ENCODE measurements at regions not wholly inside any gene's neighbourhood (a gene's known extent, or its start where the extent isn't known, plus 50 kb on each side); places are given as distances from the start of the nearest gene placed in this dataset.

DNA sequence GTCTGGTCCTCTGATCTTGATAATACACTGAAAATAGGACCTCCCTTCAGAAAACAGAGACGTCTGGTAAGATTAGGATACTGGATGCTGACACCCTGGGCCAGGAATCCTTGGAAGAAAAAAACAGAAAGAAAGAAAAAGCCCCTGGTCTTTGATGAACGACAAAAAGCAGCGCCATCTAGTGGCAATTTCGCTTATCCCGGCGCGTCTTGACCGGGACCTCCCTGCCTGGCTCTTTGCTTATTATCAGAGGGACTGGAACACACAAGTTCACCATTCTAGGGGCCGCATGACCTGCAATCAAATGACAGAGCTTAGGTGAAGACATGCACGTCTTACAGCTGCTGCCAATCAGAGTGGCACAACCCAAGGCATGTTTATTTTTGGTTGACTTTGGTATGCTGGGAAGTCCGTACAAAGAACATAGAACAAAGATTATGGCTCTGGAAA lies 114.9 kb upstream of the NFIB start:
- DNase-seq = peak; percentile 38

DNA sequence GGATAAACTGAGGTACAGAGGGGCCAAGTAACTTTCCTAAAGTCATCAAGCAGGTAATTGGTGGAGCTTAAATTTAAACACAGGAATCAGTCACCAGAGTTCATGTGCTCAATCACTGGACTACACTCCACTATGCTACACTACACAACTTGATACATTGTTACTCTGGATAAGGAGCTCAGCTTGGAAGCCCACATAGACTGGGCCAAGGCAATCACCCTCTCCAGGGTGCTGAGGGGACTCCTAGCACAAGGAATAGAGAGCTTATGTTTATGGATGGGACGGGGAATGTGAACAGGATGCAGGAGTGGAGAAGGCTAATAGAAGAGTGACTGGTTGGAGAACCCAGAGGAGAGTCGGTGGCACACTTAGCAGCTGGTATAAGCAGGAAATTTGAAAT lies 113.5 kb upstream of the NFIB start:
- no peak for DNase-seq

DNA sequence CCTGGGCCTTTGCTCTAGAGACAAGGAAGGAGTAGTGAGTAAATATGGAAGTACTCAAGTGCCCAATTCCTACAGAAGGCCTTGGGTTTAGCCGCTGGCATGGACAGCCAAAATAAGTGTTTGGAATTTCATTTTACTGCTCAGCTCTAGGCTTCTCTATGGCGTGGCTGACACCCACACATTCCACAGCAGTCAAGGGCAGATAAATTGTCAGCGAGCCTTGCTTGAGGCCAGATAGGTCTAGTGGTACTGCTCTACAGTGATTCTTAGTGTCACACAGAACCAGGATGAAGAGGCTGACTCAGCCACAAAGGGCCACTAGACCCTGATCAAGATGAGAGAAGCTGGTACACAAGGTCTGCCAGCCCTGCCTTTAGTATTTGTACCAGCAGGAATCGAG lies 111.0 kb upstream of the NFIB start:
- no peak for DNase-seq

DNA sequence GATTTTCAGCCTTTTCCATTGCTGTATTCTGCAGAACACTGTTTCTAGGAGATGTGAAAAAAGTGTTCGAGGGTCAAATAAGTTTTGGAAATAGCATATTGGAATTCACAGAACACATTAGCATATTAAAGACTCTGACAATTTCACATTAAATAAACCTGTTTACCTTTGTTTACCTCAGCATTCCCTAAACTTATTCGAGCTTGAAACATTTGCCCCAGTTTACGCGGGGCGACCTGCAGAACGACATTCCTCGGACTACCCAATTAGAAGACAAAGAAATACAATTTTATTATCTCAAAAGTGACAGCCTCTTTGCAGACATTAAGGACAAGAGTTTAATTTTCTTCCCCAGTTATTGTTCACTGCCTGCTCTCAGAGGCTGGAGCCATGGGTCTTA lies 110.3 kb upstream of the NFIB start:
- no peak for DNase-seq

DNA sequence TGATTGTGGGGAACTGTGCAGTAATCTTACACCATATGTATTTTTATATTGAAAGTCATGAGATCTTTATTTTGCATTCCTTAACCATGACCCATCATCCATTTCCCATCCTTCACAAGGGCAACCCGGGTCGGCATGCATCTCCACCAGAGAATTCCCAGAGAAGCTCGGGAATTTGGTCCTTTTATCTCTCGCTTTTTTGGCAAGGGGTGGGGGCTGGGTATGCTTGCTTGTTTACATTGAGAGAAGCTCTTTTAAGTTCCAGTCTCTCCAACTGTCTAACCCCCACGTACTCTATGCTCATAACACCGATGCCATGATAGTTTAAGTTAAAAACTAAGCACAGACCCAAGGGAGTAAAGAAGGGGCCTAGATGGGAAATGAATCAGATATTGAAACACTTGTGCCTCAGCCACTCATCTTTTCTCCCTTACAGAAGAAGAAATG lies 109.9 kb upstream of the NFIB start:
- DNase-seq = no peak

DNA sequence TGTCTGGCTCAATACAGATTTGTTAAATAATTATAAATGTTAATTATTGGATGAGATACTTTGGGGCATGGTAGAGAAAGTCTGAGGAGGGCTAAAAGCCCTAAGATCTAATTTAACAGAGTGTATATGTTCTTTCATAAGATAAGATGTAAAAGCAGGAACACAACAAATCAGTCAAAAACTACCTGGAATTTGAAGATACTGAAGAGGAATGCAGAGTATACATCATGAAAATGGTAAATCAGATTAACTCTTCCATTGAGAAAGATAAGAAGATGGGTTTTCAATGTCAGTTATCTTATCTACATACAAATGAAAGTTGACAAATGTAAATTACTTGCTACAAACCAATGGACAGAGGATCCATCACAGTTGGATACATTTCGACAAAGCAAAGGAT lies 107.3 kb upstream of the NFIB start:
- DNase-seq = no peak

DNA sequence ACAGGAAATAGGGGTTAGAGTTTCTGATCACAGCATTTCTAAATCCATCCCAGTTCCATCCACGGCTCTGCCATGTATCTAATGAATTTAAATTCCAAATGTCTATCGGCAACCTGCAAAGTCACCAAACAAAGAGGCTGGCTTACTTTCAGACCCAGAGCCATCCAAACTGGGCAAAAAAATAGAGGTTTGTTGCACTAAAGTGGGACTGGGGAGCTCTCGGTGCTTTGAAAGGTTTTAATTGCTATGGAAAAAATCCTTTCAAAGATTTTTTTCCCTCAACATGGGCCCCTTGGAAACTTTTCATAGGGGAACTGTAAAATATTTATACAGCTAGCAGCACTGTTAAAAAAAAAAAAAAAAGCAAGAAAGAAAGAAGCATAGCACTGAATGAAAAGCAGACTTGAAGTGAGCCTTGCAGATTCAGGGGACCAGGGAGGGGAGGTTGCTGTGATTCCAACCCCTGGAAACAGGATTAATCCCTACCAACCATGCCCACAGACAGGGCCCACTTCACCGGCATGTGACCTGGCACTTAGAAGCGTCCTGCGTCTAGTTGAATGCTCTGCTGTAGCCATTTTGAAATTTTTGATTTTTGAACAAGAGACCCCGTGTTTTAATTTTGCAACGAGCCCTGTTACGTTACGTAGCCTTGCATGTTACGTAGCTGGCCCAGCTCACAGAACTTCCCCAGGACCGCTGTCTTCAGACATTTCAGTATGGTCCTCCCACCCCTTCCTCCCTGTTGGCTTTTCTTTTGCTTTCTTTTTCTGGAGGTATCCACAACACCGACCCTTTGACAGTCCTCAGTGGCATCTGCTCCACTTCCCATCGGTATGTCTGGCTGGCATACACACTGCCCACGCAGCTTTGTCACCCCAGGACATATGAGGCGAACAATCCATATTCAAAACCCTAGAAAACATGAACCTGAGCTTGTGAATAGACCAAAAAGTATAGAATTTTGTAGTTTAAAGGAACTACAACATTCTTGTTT lies 105.3 kb upstream of the NFIB start:
- DNase-seq = no peak

DNA sequence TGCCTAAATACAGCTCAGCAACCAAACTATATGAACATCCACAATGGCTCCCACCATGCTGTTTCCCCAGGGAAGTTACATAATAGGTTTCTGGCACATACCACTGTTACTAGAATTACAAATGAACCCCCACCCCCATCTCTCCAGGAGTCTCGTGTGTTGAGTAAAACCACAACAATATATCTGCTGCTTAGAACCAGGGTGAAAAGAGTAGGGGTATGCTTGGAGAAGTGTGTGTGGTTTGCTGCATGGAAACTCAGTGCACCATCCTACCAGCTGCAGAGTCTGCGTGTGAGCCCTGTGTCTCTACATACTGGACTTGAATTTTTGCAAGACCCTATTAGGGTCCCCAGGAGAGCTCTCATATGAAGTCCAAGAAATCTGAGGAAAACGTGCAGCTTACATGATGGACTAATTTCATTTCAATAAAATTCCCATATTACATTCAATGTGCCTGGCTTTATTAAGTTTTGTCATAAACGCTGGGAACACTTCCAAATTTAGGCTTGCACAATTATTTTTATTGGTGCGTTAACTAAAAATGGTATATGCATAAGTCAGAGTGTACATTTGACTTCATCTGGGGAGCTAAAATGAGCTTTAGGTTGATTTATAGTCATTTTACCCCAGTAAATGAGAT lies 104.5 kb upstream of the NFIB start:
- DNase-seq = no peak

DNA sequence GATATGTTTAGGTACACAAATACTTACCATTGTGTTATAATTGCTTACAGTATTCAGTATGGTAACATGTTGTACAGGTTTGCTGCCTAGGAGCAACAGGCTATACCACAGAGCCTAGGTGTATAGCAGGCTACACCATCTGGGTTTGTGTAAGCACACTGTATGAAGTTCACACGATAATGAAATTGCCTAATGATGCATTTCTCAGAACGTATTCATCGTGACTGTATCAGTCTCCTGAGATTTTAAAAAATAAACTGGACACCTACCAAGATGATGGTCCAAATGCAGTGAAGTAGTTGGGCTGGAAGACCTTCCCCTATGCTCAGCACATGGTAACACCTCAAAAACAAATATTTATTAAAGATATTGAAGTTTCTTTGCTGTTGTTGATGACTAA lies 103.3 kb upstream of the NFIB start:
- DNase-seq = no peak

DNA sequence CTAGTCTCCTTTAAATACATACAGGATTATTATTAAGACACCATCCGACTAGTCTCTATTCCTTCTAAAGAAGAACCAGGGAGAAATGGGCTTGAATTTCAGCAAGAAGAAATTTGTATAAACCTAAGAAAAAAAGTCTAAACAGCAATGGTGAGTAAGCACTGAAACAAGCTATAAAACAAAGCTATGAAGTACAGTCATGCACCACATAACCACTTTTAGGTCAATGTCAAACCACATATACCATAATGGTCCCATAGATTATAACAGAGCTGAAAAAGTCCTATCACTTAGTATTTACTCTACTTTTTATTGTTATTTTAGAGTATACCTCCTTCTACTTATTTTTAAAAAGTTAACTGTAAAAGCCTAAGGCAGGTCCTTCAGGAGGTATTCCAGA lies 102.0 kb upstream of the NFIB start:
- no peak for DNase-seq

DNA sequence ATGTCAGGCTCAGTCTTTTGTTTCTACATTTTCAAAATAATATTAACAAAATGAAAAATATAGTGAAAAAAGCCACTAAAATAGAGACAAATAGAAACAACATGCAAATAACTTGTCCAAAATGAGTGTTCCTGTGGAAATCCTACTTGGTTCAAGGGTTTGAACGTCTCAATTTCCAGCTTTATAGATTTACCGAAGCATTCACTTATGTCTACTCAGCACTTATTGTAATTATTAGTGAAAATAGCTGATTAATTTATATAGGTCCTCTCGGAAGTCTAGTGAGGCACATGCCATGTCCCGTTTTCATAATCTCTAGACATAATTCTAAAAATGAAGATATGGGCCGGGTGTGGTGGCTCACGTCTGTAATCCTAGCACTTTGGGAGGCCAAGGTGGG lies 99.9 kb upstream of the NFIB start:
- DNase-seq = no peak

DNA sequence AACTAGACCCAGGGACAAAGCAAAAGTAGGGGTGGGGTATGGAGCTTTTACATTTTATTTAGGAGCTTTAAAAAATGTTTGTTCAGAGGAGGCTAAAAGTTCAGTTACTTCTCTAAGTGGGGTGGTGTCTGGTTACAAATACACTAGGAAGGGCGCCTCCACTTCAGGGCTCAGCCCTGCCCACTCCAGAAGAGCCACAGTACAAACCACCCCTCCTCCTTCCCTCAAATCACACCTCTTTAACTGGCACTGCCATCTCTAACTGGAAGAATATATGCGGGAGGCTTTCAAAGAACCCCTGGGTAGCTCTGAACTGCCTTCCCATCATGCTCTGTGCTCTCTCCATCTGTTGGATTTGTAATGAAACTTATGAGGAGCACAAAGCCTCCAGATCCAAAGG lies 98.8 kb upstream of the NFIB start:
- DNase-seq = no peak

DNA sequence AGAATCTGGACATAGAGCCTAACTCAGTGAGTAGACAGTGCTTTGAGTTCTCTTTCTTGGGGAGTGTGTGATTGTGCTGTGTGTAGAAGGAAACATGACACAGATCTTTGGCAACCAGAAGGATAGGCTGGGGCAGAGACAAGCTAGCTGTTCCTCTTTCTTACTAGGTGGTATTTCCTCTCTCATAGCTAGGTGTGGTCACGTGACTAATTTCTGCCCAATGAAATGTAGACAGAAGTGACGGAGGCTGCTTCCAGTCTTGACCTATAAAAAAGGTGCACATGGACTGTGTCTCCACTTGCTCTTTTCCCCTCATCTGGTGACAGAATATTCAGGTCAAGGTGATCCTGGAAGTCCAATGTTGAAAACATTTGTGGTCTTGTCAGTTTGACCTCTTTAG lies 92.5 kb upstream of the NFIB start:
- no peak for DNase-seq

DNA sequence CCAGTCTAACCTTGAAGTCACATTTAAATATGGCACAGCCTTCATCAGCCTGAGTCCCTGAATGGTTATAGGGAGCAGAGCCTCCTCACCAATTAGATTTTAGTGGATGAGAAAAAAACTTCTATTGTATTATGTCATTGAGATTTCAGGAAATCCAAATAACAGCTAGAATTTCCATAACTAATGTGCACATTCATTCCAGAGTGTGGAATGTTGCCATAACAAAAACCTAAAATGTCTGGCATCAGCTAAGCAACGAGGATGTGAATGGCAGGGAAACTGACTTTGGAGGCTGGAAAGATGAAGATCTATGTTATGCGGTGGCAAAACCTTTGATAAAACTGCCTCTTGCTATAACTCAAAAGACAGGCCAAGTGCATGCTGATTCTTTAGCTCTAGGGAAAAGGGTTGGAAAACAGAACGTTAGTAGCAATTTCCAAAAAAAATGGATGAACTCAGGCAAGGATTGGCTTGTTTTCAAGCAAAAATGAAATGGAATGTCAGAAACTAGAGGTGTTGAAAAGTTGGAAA lies 91.3 kb upstream of the NFIB start:
- DNase-seq = no peak

DNA sequence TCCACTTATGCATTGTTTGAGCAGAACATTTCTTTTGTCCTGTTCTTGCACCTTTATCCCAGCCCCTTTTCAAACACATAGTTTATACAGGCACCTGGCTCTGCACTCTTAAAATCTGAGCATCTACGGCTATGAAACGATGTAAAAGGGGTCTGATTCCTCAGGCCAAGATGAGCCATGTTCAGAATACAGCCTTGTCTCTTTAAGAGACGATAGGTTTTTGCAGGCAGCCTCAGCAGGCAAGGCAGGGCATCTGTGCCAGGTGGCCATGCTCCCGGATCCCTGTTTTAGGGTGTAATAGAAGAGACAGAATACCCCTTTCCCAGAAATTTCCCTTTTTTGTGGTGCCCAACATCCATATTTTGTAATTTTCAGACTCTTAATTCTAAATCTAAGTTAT lies 89.1 kb upstream of the NFIB start:
- DNase-seq = no peak

DNA sequence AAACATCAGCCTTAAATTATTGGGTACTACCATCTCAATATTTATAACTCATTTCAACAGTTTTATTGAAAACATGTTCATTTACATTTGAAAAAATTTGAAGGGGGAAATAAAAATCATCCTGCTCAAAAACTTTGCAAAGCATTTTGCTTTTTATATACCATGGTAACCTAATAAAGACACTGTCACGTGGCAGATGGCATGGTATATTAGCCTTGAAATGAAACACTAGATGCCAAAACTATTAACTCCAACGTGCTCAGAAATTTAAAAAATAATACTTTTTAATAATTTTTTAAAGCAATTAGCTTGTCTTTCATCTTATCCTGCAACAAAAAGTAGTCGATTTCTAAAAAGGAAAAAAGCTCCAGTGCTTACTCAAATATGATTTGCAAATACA lies 88.6 kb upstream of the NFIB start:
- no peak for DNase-seq

DNA sequence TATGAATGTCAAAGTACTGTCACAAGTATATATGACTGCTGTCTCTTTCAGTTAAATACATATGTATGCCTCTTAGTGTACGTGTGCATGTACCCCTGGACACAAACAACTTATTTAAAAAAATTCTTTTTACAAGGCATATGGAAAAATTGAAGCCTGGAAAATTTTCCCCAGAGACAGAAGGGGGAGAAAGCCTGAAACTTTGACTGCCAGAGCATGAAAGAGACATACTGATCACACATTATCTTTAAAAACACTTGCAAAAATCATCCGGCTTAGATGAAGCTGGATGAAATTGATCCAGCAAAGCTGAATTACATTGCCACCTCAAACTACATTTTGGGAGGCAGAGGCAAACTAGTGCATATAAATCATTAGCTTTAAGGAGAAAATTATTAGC lies 88.0 kb upstream of the NFIB start:
- DNase-seq = no peak

DNA sequence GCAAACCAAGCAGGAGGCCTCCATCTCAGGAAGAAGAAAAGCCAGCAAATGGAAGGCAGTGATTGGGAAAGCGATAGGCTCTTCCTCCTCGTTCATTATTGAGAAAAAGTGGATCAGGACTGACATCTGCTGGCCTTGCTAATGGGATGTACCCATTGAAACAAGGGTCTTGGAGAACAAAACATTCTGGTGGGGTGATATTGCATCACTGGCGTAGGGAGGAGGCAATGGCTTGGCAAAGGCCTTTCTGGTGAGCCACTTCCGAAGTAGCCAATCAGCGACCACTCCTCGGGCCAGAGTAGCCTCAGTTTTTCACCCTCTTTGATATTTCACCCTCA lies 86.7 kb upstream of the NFIB start:
- peak; percentile 35 for DNase-seq

DNA sequence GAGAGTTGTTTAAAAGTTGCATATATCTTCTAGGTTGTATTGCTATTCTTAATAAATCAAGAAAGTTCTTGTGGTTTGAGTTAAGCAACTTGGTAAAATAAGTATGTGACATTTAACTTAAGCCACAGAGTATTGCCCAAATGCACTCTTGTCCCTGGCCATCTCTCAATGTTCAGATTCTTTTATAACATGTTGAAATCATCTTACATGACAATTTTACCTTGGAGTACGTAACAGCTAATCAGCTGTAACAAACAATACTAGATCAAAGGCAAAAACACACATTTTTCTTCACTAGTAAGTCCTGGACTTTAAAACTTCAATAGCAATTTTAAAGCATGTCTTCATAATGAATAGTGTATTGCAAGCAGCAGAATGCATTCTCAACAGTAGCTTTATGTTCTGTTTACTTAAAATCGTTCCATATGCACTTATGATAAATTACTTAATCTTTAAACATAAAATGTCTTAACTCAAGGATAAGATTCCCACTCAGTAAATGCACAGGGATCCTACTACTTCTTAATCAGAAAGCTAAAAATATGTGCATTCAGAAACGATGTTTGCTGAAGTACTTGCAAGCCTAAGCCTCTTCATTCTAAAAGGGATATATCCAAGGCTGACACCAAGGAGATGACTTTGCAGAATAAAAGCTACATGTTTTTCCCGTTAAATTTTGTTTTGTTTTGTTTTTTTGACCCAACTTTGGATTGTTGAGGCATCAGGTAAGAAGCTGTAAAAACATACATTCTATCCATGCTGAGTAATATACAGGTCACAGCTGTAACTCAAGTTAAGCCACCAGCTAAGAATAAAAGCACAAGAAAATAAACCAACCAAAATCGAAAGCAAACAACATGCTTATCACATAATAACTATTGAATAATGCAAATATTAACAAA lies 86.1 kb upstream of the NFIB start:
- no peak for DNase-seq

DNA sequence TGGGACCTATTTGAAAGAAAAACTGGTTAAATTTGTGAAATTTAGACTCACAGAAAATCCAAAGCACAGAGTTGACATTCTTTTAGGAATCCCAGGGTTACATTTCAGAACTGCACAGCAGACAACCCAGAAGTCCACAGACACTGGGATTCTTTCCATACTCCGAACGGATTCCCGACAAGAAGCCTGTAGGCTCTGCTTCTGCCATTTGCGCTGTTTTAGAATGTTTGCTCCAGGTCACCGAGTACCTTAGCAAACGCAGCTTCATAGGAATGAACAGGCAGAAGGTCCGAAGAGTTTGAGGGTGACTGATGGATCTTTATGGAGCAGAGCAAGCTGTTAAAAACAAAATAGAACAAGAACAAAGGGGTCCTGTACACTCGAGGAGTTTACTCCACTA lies 84.5 kb upstream of the NFIB start:
- no peak for DNase-seq

DNA sequence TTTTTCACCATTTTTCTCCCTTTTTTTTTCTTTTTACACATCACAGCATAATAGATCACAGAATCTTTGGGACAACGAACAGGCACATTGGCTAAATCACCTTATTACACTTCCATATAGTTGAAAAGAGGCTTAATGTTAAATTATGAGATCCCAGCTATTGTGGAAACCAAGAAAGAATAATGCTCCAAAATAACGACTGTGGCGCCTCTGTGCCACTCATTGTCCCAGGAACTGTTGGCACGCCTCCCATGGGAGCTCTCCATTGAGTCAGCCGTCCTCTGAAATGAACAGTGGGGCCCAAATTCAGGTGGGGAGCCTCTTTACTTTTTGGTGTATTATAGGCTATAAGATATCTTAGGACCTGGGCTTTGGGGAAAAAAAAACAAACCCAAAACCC lies 82.2 kb upstream of the NFIB start:
- no peak for DNase-seq

DNA sequence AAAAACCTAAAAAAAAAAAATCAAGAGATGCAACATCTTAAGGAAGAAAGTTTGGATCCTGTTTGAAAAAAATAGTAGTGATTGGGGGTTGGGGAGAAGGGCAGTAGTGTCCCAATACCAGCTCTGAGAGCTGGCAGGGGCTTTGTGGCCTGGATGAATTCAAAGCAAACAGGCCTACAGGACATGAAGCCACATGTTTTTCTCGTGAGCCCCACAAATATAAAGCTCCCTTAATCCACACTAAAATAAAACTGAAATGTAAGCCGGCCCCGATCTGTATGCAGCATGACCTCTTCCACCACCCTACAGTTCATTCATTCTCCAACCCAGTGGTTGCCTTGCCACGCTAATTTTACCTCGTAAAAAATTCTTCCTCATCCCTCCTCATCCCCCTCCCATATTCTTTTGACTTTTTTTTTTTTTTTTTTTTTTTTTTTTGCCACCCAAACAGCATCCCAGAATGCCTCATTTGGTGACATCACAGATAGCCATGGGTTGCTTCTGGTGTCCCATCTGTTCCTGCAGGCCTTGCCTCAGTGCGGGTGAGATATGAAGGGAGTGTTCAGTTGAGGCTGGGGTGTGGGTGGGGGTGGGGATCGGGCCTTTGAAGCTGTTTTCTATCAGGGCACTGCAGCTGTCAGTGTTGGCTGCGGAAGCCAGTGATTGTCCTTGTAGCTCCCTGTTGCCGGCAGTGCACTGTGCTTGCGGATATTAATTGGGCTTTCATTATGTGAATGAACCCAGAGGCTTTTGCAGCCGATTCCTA lies 81.6 kb upstream of the NFIB start:
- peak; percentile 75 for DNase-seq
